Spleen (tissue), 11 donors: ENCODE measurements at regions not wholly inside any gene's neighbourhood (a gene's known extent, or its start where the extent isn't known, plus 50 kb on each side); places are given as distances from the start of the nearest gene placed in this dataset.

Experiments
- DNase-seq: peaks from one replicate; pipeline ENCODE4 v3.0.0-alpha.2; 2020
- H3K27ac ChIP-seq, 8 donors: fragments of 200-600 bp; sonication (generic) in 7 of 8; 1 replicate in 4 of 8; 2 replicates in 4 of 8; pipeline versions ENCODE4 v1.5.0 to v1.8.0; 2016 to 2021; ENCODE audit warnings: inconsistent platforms in 4 of 8, mild to moderate bottlenecking in 4 of 8, moderate library complexity in 1 of 8
- H3K27me3 ChIP-seq, 7 donors: fragments of 200-600 bp; sonication (generic) in 6 of 7; replicated peaks in 1 of 7; 1 replicate in 4 of 7; 2 replicates in 3 of 7; pipeline versions ENCODE4 v1.5.0 to v1.8.0; 2016 to 2021; ENCODE audit warnings: inconsistent platforms in 3 of 7, mild to moderate bottlenecking in 1 of 7
- H3K36me3 ChIP-seq, 6 donors: fragments of 200-600 bp; sonication (generic) in 5 of 6; 1 replicate in 4 of 6; 2 replicates in 2 of 6; pipeline versions ENCODE4 v1.5.0 to v1.8.0; 2016 to 2021; ENCODE audit warnings: inconsistent platforms in 2 of 6
- H3K4me1 ChIP-seq, 6 donors: fragments of 200-600 bp; sonication (generic) in 5 of 6; 1 replicate in 3 of 6; 2 replicates in 3 of 6; pipeline versions ENCODE4 v1.5.0 to v1.8.0; 2016 to 2021; ENCODE audit warnings: inconsistent platforms in 3 of 6
- H3K4me3 ChIP-seq, 8 donors: fragments of 200-600 bp; sonication (generic) in 7 of 8; 1 replicate in 4 of 8; 2 replicates in 4 of 8; pipeline versions ENCODE4 v1.5.0 to v1.8.0; 2016 to 2021; ENCODE audit warnings: inconsistent platforms in 4 of 8, mild to moderate bottlenecking in 4 of 8, moderate library complexity in 2 of 8
- H3K9me3 ChIP-seq, 8 donors: fragments of 200-600 bp; sonication (generic) in 7 of 8; 1 replicate in 4 of 8; 2 replicates in 4 of 8; pipeline versions ENCODE4 v1.5.0 to v1.8.0; 2016 to 2021; ENCODE audit warnings: inconsistent platforms in 4 of 8
- CTCF ChIP-seq, 11 experiments: fragments of 200-600 bp in 7 of 11; fragments of 450-650 bp in 4 of 11; sonication (generic) in 4 of 11; IDR thresholded peaks in 8 of 11; conservative IDR thresholded peaks in 3 of 11; 1 replicate in 7 of 11; 2 replicates in 4 of 11; pipeline versions ENCODE4 v1.4.0 to v1.8.0; 2016 to 2021; ENCODE audit warnings: antibody characterized with exemption in 11 of 11, inconsistent platforms in 4 of 11, mild to moderate bottlenecking in 1 of 11
- POLR2A ChIP-seq, 3 donors: fragments of 450-650 bp; IDR thresholded peaks; one replicate each; pipeline ENCODE4 v1.5.1; 2017; ENCODE audit warnings: antibody characterized with exemption in 3 of 3, mild to moderate bottlenecking in 1 of 3
- POLR2AphosphoS5 ChIP-seq, 3 donors: sonication (generic); formaldehyde crosslinking; IDR thresholded peaks; one replicate each; pipeline ENCODE4 v1.5.1; 2017; ENCODE audit warnings: antibody characterized with exemption in 3 of 3
- WGBS, 5 donors: extraction: QIAGEN DNeasy Blood & Tissue Kit in 3 of 5; methylation state at CpG; one replicate each; pipeline versions ENCODE4 v1.1.5 to v1.1.7; 2013 to 2018; 5-methylcytosine and 5-hydroxymethylcytosine counted together
- intact Hi-C: fragments of 100-400 bp; cut with DNase I; formaldehyde crosslinking; loops from one replicate; pipeline ENCODE4 v1.15.0; 2023; ENCODE audit warnings: low total_unique reads
- donor health status: healthy with polysubstance abuse.
- donor health status: DM: no; HTN: no; CAD: no; lungs with moderate emphysema.
- donor health status: DM: no; HTN: no; CAD: no.
- donor health status: Bipolar disorder and iron deficiency.
- donor health status: healthy.
- donor health status: DM: no; HTN: no; CAD: no.
- donor health status: DM: yes; HTN: yes; CAD: no.

DNA sequence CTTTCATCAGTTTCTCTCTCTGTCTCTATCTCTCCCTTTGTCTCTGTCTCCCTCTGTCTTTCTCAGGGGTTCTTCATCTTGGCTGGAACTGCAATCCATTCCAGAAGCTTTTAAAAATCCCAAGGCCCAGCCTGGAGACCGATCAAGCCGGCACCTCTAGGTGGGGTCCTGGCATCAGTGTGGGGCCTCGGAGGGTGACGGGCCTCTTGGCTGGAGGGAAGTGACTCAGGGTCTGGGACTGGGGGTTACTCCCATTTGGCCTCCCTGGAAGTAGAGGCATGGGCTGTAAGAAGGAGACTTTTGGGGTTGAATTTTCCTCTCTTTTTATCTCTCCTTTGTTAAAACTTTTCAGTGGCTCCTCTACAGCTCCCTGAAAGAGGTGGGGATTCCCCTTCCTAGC lies 52.8 kb upstream of the OTOF start:
- peaks cover 0 to 35% (median 0%) of the 10 kb centered on the region in 7 donors for H3K27me3 ChIP-seq
- TF ChIP-seq POLR2A (IDR thresholded peaks at IDR 0.05) (no peak), POLR2AphosphoS5 (IDR thresholded peaks at IDR 0.05) (no peak), CTCF (IDR thresholded peaks at IDR 0.05 in 8 of 11, conservative IDR thresholded peaks at IDR 0.05 in 3 of 11) (no peak)
- intact Hi-C loops, result no loop called here
- no peaks in the 10 kb centered on the region for H3K4me1 ChIP-seq
- no peak overlapping the region for H3K4me3 ChIP-seq
- no peaks in the 10 kb centered on the region for H3K36me3 ChIP-seq
- H3K27ac ChIP-seq, result no peak overlapping the region
- no peaks in the 10 kb centered on the region for H3K9me3 ChIP-seq
- DNase-seq, result peak; percentile 25
- 62 to 92% (median 80%) methylated on average over 4 of the region's 4 CpGs for WGBS, 5 donors

DNA sequence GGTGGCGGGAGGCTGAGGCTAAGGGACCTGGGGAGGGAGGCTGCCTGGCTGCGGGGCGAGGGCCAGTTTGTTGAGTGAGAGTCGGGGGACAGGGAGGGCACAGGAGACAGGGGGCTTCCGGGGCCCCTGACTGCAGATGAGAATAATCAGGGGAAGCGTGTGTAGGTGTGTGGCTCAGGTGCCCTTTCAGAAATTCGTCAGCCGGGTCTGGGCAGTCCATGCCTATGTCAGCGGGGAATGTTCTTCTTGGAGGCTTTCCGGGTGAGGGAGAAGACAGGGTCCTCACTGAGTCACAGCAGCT lies 52.3 kb upstream of the OTOF start:
- 88 to 94% (median 91%) methylated on average over 10 of the region's 10 CpGs for WGBS, 5 donors
- intact Hi-C loops, result no loop called here
- Histone ChIP-seq H3K27me3 (peaks cover 0 to 30% (median 0%) of the 10 kb centered on the region in 7 donors), H3K27ac (no peak overlapping the region), H3K9me3 (no peaks in the 10 kb centered on the region), H3K4me1 (no peaks in the 10 kb centered on the region), H3K4me3 (no peak overlapping the region), H3K36me3 (no peaks in the 10 kb centered on the region)
- peak; percentile 51 for DNase-seq
- no peak for TF ChIP-seq POLR2AphosphoS5 (IDR thresholded peaks at IDR 0.05)
- no peak for TF ChIP-seq CTCF (IDR thresholded peaks at IDR 0.05 in 8 of 11, conservative IDR thresholded peaks at IDR 0.05 in 3 of 11)
- TF ChIP-seq POLR2A (IDR thresholded peaks at IDR 0.05), result no peak

GRCh38 chr2:26529406-26530239 lies 51.7 kb upstream of the OTOF start:
- DNase-seq, result peak; percentile 41
- intact Hi-C loops, result no loop called here
- WGBS, 5 donors, result 76 to 83% (median 80%) methylated on average over 20 of the region's 20 CpGs

More at GRCh38 chr2:26529406-26530239, 51.7 kb upstream of the OTOF start:
- TF ChIP-seq POLR2AphosphoS5 (IDR thresholded peaks at IDR 0.05) (no peak), POLR2A (IDR thresholded peaks at IDR 0.05) (no peak), CTCF (IDR thresholded peaks at IDR 0.05 in 8 of 11, conservative IDR thresholded peaks at IDR 0.05 in 3 of 11) (no peak)
- Histone ChIP-seq H3K27ac (no peak overlapping the region), H3K9me3 (no peaks in the 10 kb centered on the region), H3K4me3 (no peak overlapping the region), H3K4me1 (no peaks in the 10 kb centered on the region), H3K27me3 (peaks cover 0 to 29% (median 0%) of the 10 kb centered on the region in 7 donors), H3K36me3 (no peaks in the 10 kb centered on the region)
